GM12878 (cell line): ENCODE measurements at regions not wholly inside any gene's neighbourhood (a gene's known extent, or its start where the extent isn't known, plus 50 kb on each side); places are given as distances from the start of the nearest gene placed in this dataset.

Experiments
- ATAC-seq: fragments of 200-7000 bp; cut with Tn5 transposase; 3 replicates; pipeline ENCODE4 v1.9.1; 2020; ENCODE audit warnings: mild to moderate bottlenecking, moderate library complexity
- BruUV-seq: library from RNA; stranded (reverse); fragments of 400-500 nt; replicated peaks from 2 replicates; lab custom pipeline; 2021; lab: Mats Ljungman, UMichigan
- CTCF ChIA-PET: fragments of 300-600 bp; sonication (Branson Sonifier 250); formaldehyde crosslinking; extraction: SDS; loops from one replicate; lab custom pipeline; 2021; ENCODE audit warnings: inconsistent platforms; lab: Yijun Ruan, JAX
- POLR2A ChIA-PET: fragments of 350-600 bp; formaldehyde crosslinking; extraction: SDS; loops from one replicate; lab custom pipeline; 2021; ENCODE audit warnings: inconsistent platforms; lab: Charles Lee
- RAD21 ChIA-PET: fragments of 300-600 bp; sonication (Branson Sonifier 250); formaldehyde crosslinking; loops from one replicate; lab custom pipeline; 2023; ENCODE audit warnings: antibody characterized with exemption; ENCODE audit not compliant: unreplicated experiment; lab: Charles Lee
- SMC1A ChIA-PET: fragments of 300-600 bp; sonication (Branson Sonifier 250); formaldehyde crosslinking; loops from one replicate; lab custom pipeline; 2023; ENCODE audit not compliant: unreplicated experiment, uncharacterized antibody; lab: Charles Lee
- DNase-seq: peaks from one replicate; pipeline ENCODE4 v3.0.0-alpha.2; 2011; ENCODE audit warnings: low read depth, low spot score
- FAIRE-seq: peaks from 3 replicates; lab custom pipeline; 2011; peaks lifted over from hg19 to GRCh38; lab: Jason Lieb, UNC
- H2AFZ ChIP-seq: 2 replicates; pipeline ENCODE4 v1.6.0; 2011; ENCODE audit warnings: low read depth, low read length, control low read depth; ENCODE audit not compliant: control insufficient read depth
- H3K27ac ChIP-seq: 2 replicates; pipeline ENCODE4 v1.5.1; 2011; ENCODE audit warnings: control low read depth; ENCODE audit not compliant: control insufficient read depth, insufficient read depth
- H3K27me3 ChIP-seq, 2 experiments: replicated peaks in 1 of 2; 2 replicates each; pipeline versions ENCODE4 v1.6.0 to v1.6.1; 2011; ENCODE audit warnings: low read length in 1 of 2; ENCODE audit not compliant: control insufficient read depth in 2 of 2, insufficient read depth in 2 of 2
- H3K36me3 ChIP-seq, 2 experiments: 2 replicates each; pipeline ENCODE4 v1.5.1; 2011; ENCODE audit warnings: low read length in 1 of 2; ENCODE audit not compliant: control insufficient read depth in 2 of 2, insufficient read depth in 2 of 2
- H3K4me1 ChIP-seq: 2 replicates; pipeline ENCODE4 v1.6.1; 2011; ENCODE audit warnings: mild to moderate bottlenecking, low read length, moderate library complexity, mixed read lengths; ENCODE audit not compliant: control insufficient read depth, insufficient read depth
- H3K4me2 ChIP-seq: 2 replicates; pipeline ENCODE4 v1.6.0; 2011; ENCODE audit warnings: control low read depth; ENCODE audit not compliant: control insufficient read depth, insufficient read depth
- H3K4me3 ChIP-seq: fragments of 200-600 bp; sonication (generic); 2 replicates; pipeline ENCODE4 v1.5.1; 2016
- H3K79me2 ChIP-seq: 2 replicates; pipeline ENCODE4 v1.6.0; 2011; ENCODE audit warnings: low read length; ENCODE audit not compliant: control insufficient read depth, insufficient read depth
- H3K9ac ChIP-seq: 2 replicates; pipeline ENCODE4 v1.8.0; 2011; ENCODE audit warnings: low read length, control low read depth, mixed read lengths; ENCODE audit not compliant: control insufficient read depth, insufficient read depth
- H3K9me3 ChIP-seq: replicated peaks from 3 replicates; pipeline ENCODE4 v1.5.1; 2011; ENCODE audit warnings: mild to moderate bottlenecking, low read length; ENCODE audit not compliant: control insufficient read depth, insufficient read depth
- H4K20me1 ChIP-seq: 2 replicates; pipeline ENCODE4 v1.6.0; 2011; ENCODE audit not compliant: control insufficient read depth, insufficient read depth
- BCL3 ChIP-seq: IDR thresholded peaks from 2 replicates; pipeline ENCODE4 v1.6.1; 2011; ENCODE audit warnings: borderline replicate concordance, low read depth, mild to moderate bottlenecking, moderate library complexity, low read length; ENCODE audit not compliant: insufficient read depth, poor library complexity, severe bottlenecking
- ELK1 ChIP-seq: IDR thresholded peaks from 2 replicates; pipeline ENCODE4 v1.6.1; 2012; ENCODE audit warnings: low read depth, low read length, improper control_type of control experiment
- MAX ChIP-seq: IDR thresholded peaks from 2 replicates; pipeline ENCODE4 v1.6.1; 2012; ENCODE audit warnings: low read depth, low read length, improper control_type of control experiment
- NR2C2 ChIP-seq: IDR thresholded peaks from 2 replicates; pipeline ENCODE4 v1.6.1; 2011; ENCODE audit warnings: borderline replicate concordance, low read depth; ENCODE audit not compliant: control insufficient read depth, insufficient read length
- SRF ChIP-seq, 2 experiments: IDR thresholded peaks; 2 replicates each; pipeline ENCODE4 v1.6.1; 2011; ENCODE audit warnings: low read depth in 2 of 2, low read length in 2 of 2, mild to moderate bottlenecking in 1 of 2, moderate library complexity in 1 of 2
- WGBS: methylation state at CpG from one replicate; pipeline ENCODE4 v1.1.6; 2016; ENCODE audit warnings: low lambda C conversion rate; ENCODE audit not compliant: insufficient replicate concordance, insufficient coverage; ENCODE audit errors: missing lambda C conversion rate; 5-methylcytosine and 5-hydroxymethylcytosine counted together
- in situ Hi-C: fragments of 300-500 bp; cut with MboI; formaldehyde crosslinking; loops from 9 replicates; pipeline ENCODE4 v1.14.3; 2018; ENCODE audit warnings: mixed read lengths
- intact Hi-C: fragments of 100-400 bp; cut with micrococcal nuclease; formaldehyde crosslinking; loops from one replicate; pipeline ENCODE4 v1.14.2; 2022; ENCODE audit not compliant: unreplicated experiment

- no peak for TF ChIP-seq ELK1
These were observed 82.6 kb upstream of the TANK start (continued) for GRCh38 chr2:161077367-161078210.

GRCh38 chr2:161078211-161078539 lies 82.1 kb upstream of the TANK start:
- 3% methylated on average over 2 of the region's 2 CpGs for WGBS
- no peaks in the 10 kb centered on the region for H3K36me3 ChIP-seq
- peak overlapping the region; percentile 15 for H3K9ac ChIP-seq
- RAD21 ChIA-PET = interaction anchor here (1.0 to 4.6 kb wide), 7 partner anchors 10 to 62 kb away, joined by 3 to 23 read pairs (median 3); no protein-coding TSS in a partner anchor
- no peaks in the 10 kb centered on the region; the same call in 2 of the 3 replicates for H3K9me3 ChIP-seq
- peaks cover 20% of the 10 kb centered on the region for H3K4me1 ChIP-seq
- H3K27ac ChIP-seq = peak overlapping the region; percentile 71
- H2AFZ ChIP-seq = peak overlapping the region; percentile 37
- FAIRE-seq = peak; percentile 31
- TF ChIP-seq BCL3 (peak; percentile 1), NR2C2 (no peak), MAX (no peak), SRF (IDR thresholded peaks at IDR 0.05; ENCODE audit: low read depth in 2 of 2, low read length in 2 of 2) (peak in 1 of 2 experiments; percentile 29; a peak in 1 of 4 replicates)
- peak overlapping the region; percentile 90 for H3K4me2 ChIP-seq
- SMC1A ChIA-PET = interaction anchor here (0.7 to 6.3 kb wide), 10 partner anchors 11 to 156 kb away, joined by 3 to 89 read pairs (median 6); no protein-coding TSS in a partner anchor
- ATAC-seq = no peak; the same call in 2 of the 3 replicates
- H3K4me3 ChIP-seq = no peak overlapping the region
- intact Hi-C loops = loop anchor here (1.0 to 5.0 kb wide), 3 partner anchors 10 to 309 kb away; no protein-coding TSS in a partner anchor
- H3K79me2 ChIP-seq = no peaks in the 10 kb centered on the region; the same call in 1 of the 2 replicates
- BruUV-seq = no TSS peak
- CTCF ChIA-PET = interaction anchor here (1.0 to 3.5 kb wide), 5 partner anchors 11 to 58 kb away, joined by 3 to 21 read pairs (median 4); no protein-coding TSS in a partner anchor
- no peaks in the 10 kb centered on the region for H4K20me1 ChIP-seq
- H3K27me3 ChIP-seq = no peaks in the 10 kb centered on the region
- POLR2A ChIA-PET = interaction anchor here (1.2 to 2.7 kb wide), 5 partner anchors 11 to 61 kb away, joined by 4 to 22 read pairs (median 5); no protein-coding TSS in a partner anchor
- in situ Hi-C loops = no loop called here
- DNase-seq = no peak
